GM23248 (cell line): ENCODE measurements at regions not wholly inside any gene's neighbourhood (a gene's known extent, or its start where the extent isn't known, plus 50 kb on each side); places are given as distances from the start of the nearest gene placed in this dataset.

ENCODE experiments used
- EZH2 ChIP-seq: fragments of 200-600 bp; sonication (generic); IDR thresholded peaks from 2 replicates; pipeline ENCODE4 v1.6.1; 2018; ENCODE audit warnings: antibody characterized with exemption, mild to moderate bottlenecking; ENCODE audit not compliant: insufficient read depth, poor library complexity, severe bottlenecking
- EZH2phosphoT487 ChIP-seq: fragments of 200-600 bp; sonication (generic); IDR thresholded peaks from 2 replicates; pipeline ENCODE4 v1.6.1; 2018; ENCODE audit warnings: antibody characterized with exemption, moderate library complexity, mild to moderate bottlenecking, low read depth; ENCODE audit not compliant: insufficient read depth

DNA sequence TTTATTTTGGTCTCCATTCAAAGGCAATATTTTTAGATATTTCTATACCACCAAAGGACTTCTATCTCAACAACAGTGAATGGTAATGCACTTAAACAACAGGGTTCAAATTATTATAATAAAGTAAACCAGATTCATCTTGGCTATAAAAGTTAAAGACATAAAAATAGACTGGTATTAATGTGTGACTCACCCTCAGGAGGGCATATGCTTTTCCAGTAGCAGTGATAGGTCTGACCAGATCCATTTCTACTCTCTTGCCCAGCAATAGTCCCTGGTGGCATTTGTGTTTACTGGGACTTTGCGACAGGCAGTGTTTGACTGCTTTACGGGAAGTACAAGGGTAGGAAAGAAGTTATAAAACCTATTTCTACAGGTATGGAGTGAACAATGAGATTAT lies 353.2 kb upstream of the ATP2B1 start:
- no peak for TF ChIP-seq EZH2
- TF ChIP-seq EZH2phosphoT487 = no peak
